WTC11 (cell line): ENCODE measurements at regions not wholly inside any gene's neighbourhood (a gene's known extent, or its start where the extent isn't known, plus 50 kb on each side); places are given as distances from the start of the nearest gene placed in this dataset.

Experiments used
- ATAC-seq: fragments of 200-7000 bp; cut with Tn5 transposase; 2 replicates; pipeline ENCODE4 v1.10.0; 2021; ENCODE audit warnings: mild to moderate bottlenecking, moderate library complexity
- CTCF ChIA-PET: fragments of 300-600 bp; sonication (Branson Sonifier 250); formaldehyde crosslinking; loops from one replicate; lab custom pipeline; 2021; ENCODE audit warnings: antibody characterized with exemption; lab: Charles Lee
- POLR2A ChIA-PET: fragments of 350-600 bp; sonication (Branson Sonifier 250); formaldehyde crosslinking; loops from one replicate; lab custom pipeline; 2021; ENCODE audit warnings: antibody characterized with exemption; lab: Charles Lee
- DNase-seq: peaks from one replicate; pipeline ENCODE4 v3.0.0; 2021; ENCODE audit warnings: low spot score
- H3K27ac Mint-ChIP-seq: 2 replicates; pipeline ENCODE4 v1.8.0; 2021; ENCODE audit warnings: mixed read lengths
- H3K27me3 Mint-ChIP-seq: 2 replicates; pipeline ENCODE4 v1.8.0; 2021; ENCODE audit warnings: low read depth, mild to moderate bottlenecking, moderate library complexity, mixed read lengths
- H3K36me3 Mint-ChIP-seq: 2 replicates; pipeline ENCODE4 v1.8.0; 2021; ENCODE audit warnings: mixed read lengths
- H3K4me1 Mint-ChIP-seq: 2 replicates; pipeline ENCODE4 v1.8.0; 2022; ENCODE audit warnings: mixed read lengths
- H3K4me3 Mint-ChIP-seq: 2 replicates; pipeline ENCODE4 v1.8.0; 2021; ENCODE audit warnings: mild to moderate bottlenecking, moderate library complexity, mixed read lengths
- H3K9me3 Mint-ChIP-seq: 2 replicates; pipeline ENCODE4 v1.8.0; 2021; ENCODE audit warnings: mixed read lengths
- E2F1 ChIP-seq: sonication (generic); formaldehyde crosslinking; IDR thresholded peaks from 2 replicates; pipeline ENCODE4 v1.8.0; 2022; ENCODE audit warnings: mild to moderate bottlenecking, missing genetic modification reagents
- FOXK1 ChIP-seq: sonication (generic); formaldehyde crosslinking; IDR thresholded peaks from 2 replicates; pipeline ENCODE4 v1.8.0; 2022; ENCODE audit warnings: mild to moderate bottlenecking, moderate library complexity, missing genetic modification reagents
- FOXP1 ChIP-seq: sonication (generic); formaldehyde crosslinking; IDR thresholded peaks from 2 replicates; pipeline ENCODE4 v1.8.0; 2022; ENCODE audit warnings: missing genetic modification reagents, mild to moderate bottlenecking, moderate library complexity, borderline replicate concordance
- GTF2I ChIP-seq: fragments of 250-450 bp; sonication (Bioruptor Pico); conservative IDR thresholded peaks from 2 replicates; pipeline ENCODE4 v1.4.0; 2021; ENCODE audit warnings: mild to moderate bottlenecking
- IRF2 ChIP-seq: sonication (generic); formaldehyde crosslinking; IDR thresholded peaks from 2 replicates; pipeline ENCODE4 v1.8.0; 2022; ENCODE audit warnings: low read depth, missing genetic modification reagents, borderline replicate concordance
- MYBL2 ChIP-seq: sonication (generic); formaldehyde crosslinking; IDR thresholded peaks from 2 replicates; pipeline ENCODE4 v1.8.1; 2023; ENCODE audit warnings: mild to moderate bottlenecking, moderate library complexity, missing genetic modification reagents
- NR3C1 ChIP-seq: sonication (generic); formaldehyde crosslinking; conservative IDR thresholded peaks from 2 replicates; pipeline ENCODE4 v1.8.1; 2023; ENCODE audit warnings: low read depth, mild to moderate bottlenecking, missing genetic modification reagents
- PREB ChIP-seq: sonication (generic); formaldehyde crosslinking; IDR thresholded peaks from 2 replicates; pipeline ENCODE4 v1.8.1; 2022; ENCODE audit warnings: mild to moderate bottlenecking, missing genetic modification reagents, moderate library complexity, borderline replicate concordance
- SMAD3 ChIP-seq: sonication (generic); formaldehyde crosslinking; IDR thresholded peaks from 2 replicates; pipeline ENCODE4 v1.8.0; 2022; ENCODE audit warnings: missing genetic modification reagents, mild to moderate bottlenecking, borderline replicate concordance
- SOX15 ChIP-seq: fragments of 250-450 bp; sonication (Bioruptor Pico); IDR thresholded peaks from 2 replicates; pipeline ENCODE4 v1.9.0; 2021; ENCODE audit warnings: mild to moderate bottlenecking
- ZNF121 ChIP-seq: sonication (generic); formaldehyde crosslinking; IDR thresholded peaks from 2 replicates; pipeline ENCODE4 v1.8.0; 2023; ENCODE audit warnings: missing genetic modification reagents
- ZNF138 ChIP-seq: sonication (generic); formaldehyde crosslinking; conservative IDR thresholded peaks from 2 replicates; pipeline ENCODE4 v1.8.1; 2022; ENCODE audit warnings: mild to moderate bottlenecking, moderate library complexity, missing genetic modification reagents
- ZNF396 ChIP-seq: fragments of 250-450 bp; sonication (Bioruptor Pico); IDR thresholded peaks from 2 replicates; pipeline ENCODE4 v1.8.0; 2021; ENCODE audit warnings: mild to moderate bottlenecking, moderate library complexity, borderline replicate concordance
- ZNF532 ChIP-seq: fragments of 250-450 bp; sonication (Bioruptor Pico); IDR thresholded peaks from 2 replicates; pipeline ENCODE4 v1.9.0; 2021; ENCODE audit warnings: mild to moderate bottlenecking, borderline replicate concordance
- TF ChIP-seq, protein P1 (sequence below): sonication (generic); formaldehyde crosslinking; conservative IDR thresholded peaks from 2 replicates; pipeline ENCODE4 v1.8.1; 2022; ENCODE audit warnings: mild to moderate bottlenecking, missing genetic modification reagents
- TF ChIP-seq, protein P2 (sequence below): sonication (generic); formaldehyde crosslinking; IDR thresholded peaks from 2 replicates; pipeline ENCODE4 v1.8.0; 2022; ENCODE audit warnings: missing genetic modification reagents

- POLR2A ChIA-PET, result no interaction called here
- H3K27ac Mint-ChIP-seq, result no peak overlapping the region
- CTCF ChIA-PET, result no interaction called here
Measured at GRCh38 chr2:12010059-12010458, 263.6 kb downstream of the LPIN1 start.

More at GRCh38 chr2:12010059-12010458, 263.6 kb downstream of the LPIN1 start:
- Mint-ChIP-seq H3K36me3 (no peaks in the 10 kb centered on the region), H3K9me3 (peaks cover 4% of the 10 kb centered on the region; the same call in 1 of the 2 replicates), H3K4me3 (no peak overlapping the region), H3K27me3 (no peaks in the 10 kb centered on the region), H3K4me1 (peaks cover 19% of the 10 kb centered on the region)
- no peak for ATAC-seq
- TF ChIP-seq ZNF121 (CRISPR knock-in tag), result no peak
- no peak for TF ChIP-seq ZNF532 (CRISPR knock-in tag)
- TF ChIP-seq NR3C1 (CRISPR knock-in tag), result no peak
- TF ChIP-seq FOXK1 (CRISPR knock-in tag), result no peak
- TF ChIP-seq SMAD3 (CRISPR knock-in tag), result no peak
- TF ChIP-seq IRF2 (CRISPR knock-in tag), result no peak
- TF ChIP-seq, protein P1, sequence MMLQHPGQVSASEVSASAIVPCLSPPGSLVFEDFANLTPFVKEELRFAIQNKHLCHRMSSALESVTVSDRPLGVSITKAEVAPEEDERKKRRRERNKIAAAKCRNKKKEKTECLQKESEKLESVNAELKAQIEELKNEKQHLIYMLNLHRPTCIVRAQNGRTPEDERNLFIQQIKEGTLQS, result no peak
- no peak for TF ChIP-seq ZNF396 (CRISPR knock-in tag)
- TF ChIP-seq PREB (CRISPR knock-in tag), result no peak
- TF ChIP-seq ZNF138 (CRISPR knock-in tag), result no peak
- no peak for TF ChIP-seq E2F1 (CRISPR knock-in tag)
- TF ChIP-seq SOX15 (CRISPR knock-in tag), result no peak
- TF ChIP-seq GTF2I, result no peak
- no peak for TF ChIP-seq FOXP1 (CRISPR knock-in tag)
- no peak for TF ChIP-seq MYBL2 (CRISPR knock-in tag)
- TF ChIP-seq, protein P2, sequence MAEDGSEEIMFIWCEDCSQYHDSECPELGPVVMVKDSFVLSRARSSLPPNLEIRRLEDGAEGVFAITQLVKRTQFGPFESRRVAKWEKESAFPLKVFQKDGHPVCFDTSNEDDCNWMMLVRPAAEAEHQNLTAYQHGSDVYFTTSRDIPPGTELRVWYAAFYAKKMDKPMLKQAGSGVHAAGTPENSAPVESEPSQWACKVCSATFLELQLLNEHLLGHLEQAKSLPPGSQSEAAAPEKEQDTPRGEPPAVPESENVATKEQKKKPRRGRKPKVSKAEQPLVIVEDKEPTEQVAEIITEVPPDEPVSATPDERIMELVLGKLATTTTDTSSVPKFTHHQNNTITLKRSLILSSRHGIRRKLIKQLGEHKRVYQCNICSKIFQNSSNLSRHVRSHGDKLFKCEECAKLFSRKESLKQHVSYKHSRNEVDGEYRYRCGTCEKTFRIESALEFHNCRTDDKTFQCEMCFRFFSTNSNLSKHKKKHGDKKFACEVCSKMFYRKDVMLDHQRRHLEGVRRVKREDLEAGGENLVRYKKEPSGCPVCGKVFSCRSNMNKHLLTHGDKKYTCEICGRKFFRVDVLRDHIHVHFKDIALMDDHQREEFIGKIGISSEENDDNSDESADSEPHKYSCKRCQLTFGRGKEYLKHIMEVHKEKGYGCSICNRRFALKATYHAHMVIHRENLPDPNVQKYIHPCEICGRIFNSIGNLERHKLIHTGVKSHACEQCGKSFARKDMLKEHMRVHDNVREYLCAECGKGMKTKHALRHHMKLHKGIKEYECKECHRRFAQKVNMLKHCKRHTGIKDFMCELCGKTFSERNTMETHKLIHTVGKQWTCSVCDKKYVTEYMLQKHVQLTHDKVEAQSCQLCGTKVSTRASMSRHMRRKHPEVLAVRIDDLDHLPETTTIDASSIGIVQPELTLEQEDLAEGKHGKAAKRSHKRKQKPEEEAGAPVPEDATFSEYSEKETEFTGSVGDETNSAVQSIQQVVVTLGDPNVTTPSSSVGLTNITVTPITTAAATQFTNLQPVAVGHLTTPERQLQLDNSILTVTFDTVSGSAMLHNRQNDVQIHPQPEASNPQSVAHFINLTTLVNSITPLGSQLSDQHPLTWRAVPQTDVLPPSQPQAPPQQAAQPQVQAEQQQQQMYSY (CRISPR knock-in tag), result no peak
- DNase-seq, result no peak
